ENCODE measurements at regions not wholly inside any gene's neighbourhood (a gene's known extent, or its start where the extent isn't known, plus 50 kb on each side); places are given as distances from the start of the nearest gene placed in this dataset.

DNA sequence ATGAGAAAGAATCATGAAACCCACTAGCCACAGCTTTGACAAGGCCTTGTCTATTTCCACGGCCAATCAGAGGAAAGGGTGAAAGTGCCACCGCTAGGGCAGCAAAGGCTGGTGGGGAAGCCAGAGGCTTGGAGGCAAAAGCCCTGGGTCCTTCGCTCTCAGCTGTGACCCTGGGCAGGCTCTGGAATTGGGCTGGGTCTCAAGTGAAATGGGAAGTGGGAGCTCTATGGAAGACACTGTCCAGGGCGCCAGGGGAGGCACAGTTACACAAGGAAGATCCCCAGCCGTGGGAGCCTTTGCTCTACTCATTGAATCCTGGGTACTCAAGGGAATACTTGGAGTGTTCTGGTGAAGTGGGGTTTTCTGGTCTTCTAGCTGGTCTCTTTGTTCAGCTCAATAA, 136.2 kb downstream of the ASB7 start:
- ChIA-PET CTCF (interaction anchor here (0.9 kb wide), 1 partner anchor 270 kb away, joined by 3 read pairs; no protein-coding TSS in a partner anchor), POLR2A (no interaction called here)
- no peak overlapping the region for H3K4me3 ChIP-seq (ENCODE audit: low read depth, low read length)
- no peaks in the 10 kb centered on the region for H3K36me3 ChIP-seq (ENCODE audit: control insufficient read depth in 2 of 2, insufficient read depth in 1 of 2, low read length in 2 of 2)
- no peak for TF ChIP-seq GFI1B (tag by site-specific recombination; IDR thresholded peaks at IDR 0.05)
- no peak overlapping the region for H3K27ac ChIP-seq (ENCODE audit: extremely low read depth, low read depth, low read length)
- H3K9me3 ChIP-seq (ENCODE audit: control insufficient read depth, insufficient read depth, low read depth, low read length): no peaks in the 10 kb centered on the region
- H3K4me1 ChIP-seq (ENCODE audit: control insufficient read depth, insufficient read depth, low read length): no peaks in the 10 kb centered on the region

DNA sequence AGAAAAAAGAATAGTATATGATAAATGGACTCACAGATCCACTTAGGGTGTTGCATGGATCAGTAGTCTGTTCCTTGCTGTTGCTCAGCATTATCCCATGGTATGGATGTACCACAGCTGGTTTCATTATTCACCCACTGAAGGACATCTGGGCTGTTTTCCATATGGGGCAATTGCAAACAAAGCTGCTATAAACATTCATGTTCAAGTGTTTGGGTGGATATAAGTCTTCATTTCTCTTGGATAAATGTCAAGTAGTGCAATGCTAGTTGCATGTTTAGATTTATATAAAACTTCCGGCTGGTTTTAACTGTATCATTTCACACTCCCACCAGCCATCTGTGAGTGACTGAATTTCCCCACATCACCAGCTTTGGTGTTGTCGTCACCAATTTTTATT, 137.7 kb downstream of the ASB7 start:
- no peak overlapping the region for H3K4me3 ChIP-seq (ENCODE audit: low read depth, low read length)
- CTCF ChIA-PET: no interaction called here
- POLR2A ChIA-PET: interaction anchor here (0.7 kb wide), 1 partner anchor 125 kb away, joined by 7 read pairs; no protein-coding TSS in a partner anchor

DNA sequence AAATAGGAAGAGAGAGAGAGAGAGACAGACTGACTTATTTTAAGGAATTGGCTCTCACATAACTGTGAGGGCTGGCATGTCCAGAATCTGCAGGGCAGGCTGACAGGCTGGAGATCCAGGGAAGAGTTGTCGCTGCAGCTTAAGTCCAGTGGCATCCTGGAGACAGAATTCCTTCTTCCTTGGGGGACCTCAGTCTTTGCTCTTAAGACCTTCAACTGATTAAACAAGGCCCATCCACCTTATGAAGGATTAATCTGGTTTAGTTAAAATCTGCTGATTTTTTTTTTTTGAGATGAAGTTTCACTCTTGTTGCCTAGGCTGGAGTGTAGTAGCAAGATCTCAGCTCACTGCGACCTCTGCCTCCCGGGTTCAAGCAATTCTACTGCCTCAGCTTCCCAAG, 128.0 kb upstream of the ALDH1A3 start:
- Histone ChIP-seq H3K4me1 (ENCODE audit: control insufficient read depth, insufficient read depth, low read length) (no peaks in the 10 kb centered on the region), H3K27ac (ENCODE audit: extremely low read depth, low read depth, low read length) (no peak overlapping the region), H3K36me3 (ENCODE audit: control insufficient read depth in 2 of 2, insufficient read depth in 1 of 2, low read length in 2 of 2) (no peaks in the 10 kb centered on the region), H3K4me3 (ENCODE audit: low read depth, low read length) (no peak overlapping the region), H3K9me3 (ENCODE audit: control insufficient read depth, insufficient read depth, low read depth, low read length) (no peaks in the 10 kb centered on the region)
- POLR2A ChIA-PET: no interaction called here
- TF ChIP-seq ZNF10 (tag by site-specific recombination; IDR thresholded peaks at IDR 0.05) (peak; percentile 75), ZNF830 (tag by site-specific recombination; IDR thresholded peaks at IDR 0.05; ENCODE audit: low read depth) (no peak), ZNF138 (tag by site-specific recombination; IDR thresholded peaks at IDR 0.05; ENCODE audit: borderline replicate concordance) (no peak)
- CTCF ChIA-PET: interaction anchor here (0.7 kb wide), 1 partner anchor 503 kb away, joined by 5 read pairs; no protein-coding TSS in a partner anchor

More for the DNA sequence above, 137.7 kb downstream of the ASB7 start:
- Histone ChIP-seq H3K36me3 (ENCODE audit: control insufficient read depth in 2 of 2, insufficient read depth in 1 of 2, low read length in 2 of 2) (no peaks in the 10 kb centered on the region), H3K4me1 (ENCODE audit: control insufficient read depth, insufficient read depth, low read length) (no peaks in the 10 kb centered on the region), H3K27ac (ENCODE audit: extremely low read depth, low read depth, low read length) (no peak overlapping the region), H3K9me3 (ENCODE audit: control insufficient read depth, insufficient read depth, low read depth, low read length) (no peaks in the 10 kb centered on the region)
- TF ChIP-seq SCRT2 (tag by site-specific recombination; IDR thresholded peaks at IDR 0.05) (no peak), ZNF19 (tag by site-specific recombination; IDR thresholded peaks at IDR 0.05; ENCODE audit: low read depth) (no peak), KLF16 (tag by site-specific recombination; IDR thresholded peaks at IDR 0.05) (no peak)
- TF ChIP-seq, protein P1, sequence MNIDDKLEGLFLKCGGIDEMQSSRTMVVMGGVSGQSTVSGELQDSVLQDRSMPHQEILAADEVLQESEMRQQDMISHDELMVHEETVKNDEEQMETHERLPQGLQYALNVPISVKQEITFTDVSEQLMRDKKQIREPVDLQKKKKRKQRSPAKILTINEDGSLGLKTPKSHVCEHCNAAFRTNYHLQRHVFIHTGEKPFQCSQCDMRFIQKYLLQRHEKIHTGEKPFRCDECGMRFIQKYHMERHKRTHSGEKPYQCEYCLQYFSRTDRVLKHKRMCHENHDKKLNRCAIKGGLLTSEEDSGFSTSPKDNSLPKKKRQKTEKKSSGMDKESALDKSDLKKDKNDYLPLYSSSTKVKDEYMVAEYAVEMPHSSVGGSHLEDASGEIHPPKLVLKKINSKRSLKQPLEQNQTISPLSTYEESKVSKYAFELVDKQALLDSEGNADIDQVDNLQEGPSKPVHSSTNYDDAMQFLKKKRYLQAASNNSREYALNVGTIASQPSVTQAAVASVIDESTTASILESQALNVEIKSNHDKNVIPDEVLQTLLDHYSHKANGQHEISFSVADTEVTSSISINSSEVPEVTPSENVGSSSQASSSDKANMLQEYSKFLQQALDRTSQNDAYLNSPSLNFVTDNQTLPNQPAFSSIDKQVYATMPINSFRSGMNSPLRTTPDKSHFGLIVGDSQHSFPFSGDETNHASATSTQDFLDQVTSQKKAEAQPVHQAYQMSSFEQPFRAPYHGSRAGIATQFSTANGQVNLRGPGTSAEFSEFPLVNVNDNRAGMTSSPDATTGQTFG (tag by site-specific recombination; IDR thresholded peaks at IDR 0.05; ENCODE audit: borderline replicate concordance): no peak

DNA sequence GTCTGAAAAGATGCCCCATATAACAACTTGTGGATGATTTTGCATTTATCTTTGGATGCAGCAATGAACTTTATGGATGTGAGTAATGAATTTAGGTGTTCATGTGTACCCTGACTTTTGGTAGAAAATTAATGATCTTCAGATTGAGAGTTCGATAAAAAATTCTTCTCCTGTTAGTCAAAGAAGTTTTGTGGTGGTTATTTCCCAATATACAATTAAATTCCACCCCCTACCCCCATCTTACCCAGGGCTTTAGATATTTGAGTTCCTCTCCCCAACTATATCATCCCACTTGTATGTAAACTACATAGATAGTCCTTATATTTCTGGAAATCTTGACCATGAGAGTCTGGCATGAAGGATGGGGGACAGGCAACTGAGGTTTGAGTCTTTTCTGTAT, 126.1 kb upstream of the ALDH1A3 start:
- peaks cover 4% of the 10 kb centered on the region; the same call in 1 of the 2 replicates for H3K4me1 ChIP-seq (ENCODE audit: control insufficient read depth, insufficient read depth, low read length)
- ChIA-PET CTCF (no interaction called here), POLR2A (no interaction called here)
- H3K9me3 ChIP-seq (ENCODE audit: control insufficient read depth, insufficient read depth, low read depth, low read length): no peaks in the 10 kb centered on the region
- TF ChIP-seq TRIM28 (IDR thresholded peaks at IDR 0.05; ENCODE audit: borderline replicate concordance, low read length) (no peak), ZNF311 (tag by site-specific recombination; IDR thresholded peaks at IDR 0.05; ENCODE audit: borderline replicate concordance) (no peak), ZBTB1 (tag by site-specific recombination; IDR thresholded peaks at IDR 0.05) (no peak), ZSCAN30 (tag by site-specific recombination; IDR thresholded peaks at IDR 0.05) (no peak)
- no peak overlapping the region for H3K4me3 ChIP-seq (ENCODE audit: low read depth, low read length)
- H3K27ac ChIP-seq (ENCODE audit: extremely low read depth, low read depth, low read length): no peak overlapping the region
- H3K36me3 ChIP-seq (ENCODE audit: control insufficient read depth in 2 of 2, insufficient read depth in 1 of 2, low read length in 2 of 2): no peaks in the 10 kb centered on the region

DNA sequence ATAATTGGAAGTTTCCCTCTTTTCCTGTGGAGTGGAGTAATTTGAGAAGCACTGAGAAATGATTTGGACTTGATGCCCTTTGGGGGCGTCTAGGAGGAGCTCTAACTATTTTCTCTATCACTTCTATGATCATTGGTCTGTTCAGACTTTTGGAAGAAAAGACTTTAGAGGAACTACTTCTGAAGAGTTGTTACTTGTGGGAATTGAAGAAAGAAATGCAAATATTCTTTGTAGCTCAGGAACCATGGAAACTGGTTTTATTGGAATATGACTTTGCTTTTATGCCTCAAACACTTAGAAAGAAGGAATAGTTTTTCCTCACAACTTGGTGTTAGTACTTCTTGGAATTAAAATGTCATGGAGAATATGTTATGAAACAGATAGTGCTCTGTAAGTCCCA, 122.0 kb upstream of the ALDH1A3 start:
- Histone ChIP-seq H3K4me3 (ENCODE audit: low read depth, low read length) (no peak overlapping the region), H3K9me3 (ENCODE audit: control insufficient read depth, insufficient read depth, low read depth, low read length) (no peaks in the 10 kb centered on the region), H3K27ac (ENCODE audit: extremely low read depth, low read depth, low read length) (no peak overlapping the region), H3K36me3 (ENCODE audit: control insufficient read depth in 2 of 2, insufficient read depth in 1 of 2, low read length in 2 of 2) (no peaks in the 10 kb centered on the region), H3K4me1 (ENCODE audit: control insufficient read depth, insufficient read depth, low read length) (peaks cover 10% of the 10 kb centered on the region)
- CTCF ChIA-PET: interaction anchor here (1.2 kb wide), 1 partner anchor 160 kb away, joined by 3 read pairs; no protein-coding TSS in a partner anchor
- POLR2A ChIA-PET: no interaction called here
- TF ChIP-seq ZNF560 (tag by site-specific recombination; IDR thresholded peaks at IDR 0.05; ENCODE audit: borderline replicate concordance) (no peak), ZNF610 (tag by site-specific recombination; IDR thresholded peaks at IDR 0.05; ENCODE audit: borderline replicate concordance) (no peak), ZNF2 (tag by site-specific recombination; IDR thresholded peaks at IDR 0.05) (no peak), ZNF521 (tag by site-specific recombination; IDR thresholded peaks at IDR 0.05) (no peak), ZNF324 (tag by site-specific recombination; IDR thresholded peaks at IDR 0.05) (no peak), ZNF701 (tag by site-specific recombination; IDR thresholded peaks at IDR 0.05) (no peak), BCL11A (tag by site-specific recombination; IDR thresholded peaks at IDR 0.05; ENCODE audit: low read depth) (no peak), RBAK (tag by site-specific recombination; IDR thresholded peaks at IDR 0.05) (no peak)
- TF ChIP-seq, protein P2, sequence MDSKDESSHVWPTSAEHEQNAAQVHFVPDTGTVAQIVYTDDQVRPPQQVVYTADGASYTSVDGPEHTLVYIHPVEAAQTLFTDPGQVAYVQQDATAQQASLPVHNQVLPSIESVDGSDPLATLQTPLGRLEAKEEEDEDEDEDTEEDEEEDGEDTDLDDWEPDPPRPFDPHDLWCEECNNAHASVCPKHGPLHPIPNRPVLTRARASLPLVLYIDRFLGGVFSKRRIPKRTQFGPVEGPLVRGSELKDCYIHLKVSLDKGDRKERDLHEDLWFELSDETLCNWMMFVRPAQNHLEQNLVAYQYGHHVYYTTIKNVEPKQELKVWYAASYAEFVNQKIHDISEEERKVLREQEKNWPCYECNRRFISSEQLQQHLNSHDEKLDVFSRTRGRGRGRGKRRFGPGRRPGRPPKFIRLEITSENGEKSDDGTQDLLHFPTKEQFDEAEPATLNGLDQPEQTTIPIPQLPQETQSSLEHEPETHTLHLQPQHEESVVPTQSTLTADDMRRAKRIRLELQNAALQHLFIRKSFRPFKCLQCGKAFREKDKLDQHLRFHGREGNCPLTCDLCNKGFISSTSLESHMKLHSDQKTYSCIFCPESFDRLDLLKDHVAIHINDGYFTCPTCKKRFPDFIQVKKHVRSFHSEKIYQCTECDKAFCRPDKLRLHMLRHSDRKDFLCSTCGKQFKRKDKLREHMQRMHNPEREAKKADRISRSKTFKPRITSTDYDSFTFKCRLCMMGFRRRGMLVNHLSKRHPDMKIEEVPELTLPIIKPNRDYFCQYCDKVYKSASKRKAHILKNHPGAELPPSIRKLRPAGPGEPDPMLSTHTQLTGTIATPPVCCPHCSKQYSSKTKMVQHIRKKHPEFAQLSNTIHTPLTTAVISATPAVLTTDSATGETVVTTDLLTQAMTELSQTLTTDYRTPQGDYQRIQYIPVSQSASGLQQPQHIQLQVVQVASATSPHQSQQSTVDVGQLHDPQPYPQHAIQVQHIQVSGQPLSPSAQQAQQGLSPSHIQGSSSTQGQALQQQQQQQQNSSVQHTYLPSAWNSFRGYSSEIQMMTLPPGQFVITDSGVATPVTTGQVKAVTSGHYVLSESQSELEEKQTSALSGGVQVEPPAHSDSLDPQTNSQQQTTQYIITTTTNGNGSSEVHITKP (tag by site-specific recombination; IDR thresholded peaks at IDR 0.05): no peak

Measured in HEK293 (cell line).